Gastrocnemius medialis (tissue), 4 donors: ENCODE measurements at regions not wholly inside any gene's neighbourhood (a gene's known extent, or its start where the extent isn't known, plus 50 kb on each side); places are given as distances from the start of the nearest gene placed in this dataset.
"Not testable (repeated sequence)": the region's sequence is repeated elsewhere in the genome, so short reads cannot be mapped to it uniquely, and the experiment has no call there.

ENCODE experiments used
- ATAC-seq, 2 donors: fragments of 150-250 bp; one replicate each; pipeline ENCODE4 v1.9.1; 2016
- DNase-seq, 2 donors: peaks; one replicate each; pipeline ENCODE4 v3.0.0-alpha.2; 2019
- H3K27ac ChIP-seq, 4 donors: fragments of 200-600 bp; sonication (generic); 1 replicate in 1 of 4; 2 replicates in 3 of 4; pipeline ENCODE4 v1.5.1; 2016 to 2018; ENCODE audit warnings: mild to moderate bottlenecking in 2 of 4, moderate library complexity in 1 of 4
- H3K27me3 ChIP-seq, 3 donors: fragments of 200-600 bp; sonication (generic) in 2 of 3; 1 replicate in 1 of 3; 2 replicates in 2 of 3; pipeline versions ENCODE4 v1.5.1 to v1.6.0; 2016 to 2019; ENCODE audit warnings: mild to moderate bottlenecking in 1 of 3, moderate library complexity in 1 of 3
- H3K36me3 ChIP-seq, 2 donors: fragments of 200-600 bp; sonication (generic) in 1 of 2; one replicate each; pipeline ENCODE4 v1.5.1; 2017 to 2018
- H3K4me1 ChIP-seq, 2 donors: fragments of 200-600 bp; sonication (generic) in 1 of 2; one replicate each; pipeline ENCODE4 v1.5.1; 2016 to 2017; ENCODE audit warnings: mild to moderate bottlenecking in 2 of 2
- H3K4me3 ChIP-seq, 4 donors: fragments of 200-600 bp; sonication (generic) in 3 of 4; 1 replicate in 1 of 4; 2 replicates in 3 of 4; pipeline ENCODE4 v1.5.1; 2016 to 2019; ENCODE audit warnings: mild to moderate bottlenecking in 2 of 4
- H3K9me3 ChIP-seq, 3 donors: fragments of 200-600 bp; sonication (generic) in 2 of 3; 1 replicate in 1 of 3; 2 replicates in 2 of 3; pipeline ENCODE4 v1.5.1; 2016 to 2019
- CTCF ChIP-seq, 5 experiments: fragments of 450-650 bp in 3 of 5; fragments of 200-600 bp in 2 of 5; sonication (generic) in 2 of 5; IDR thresholded peaks in 4 of 5; conservative IDR thresholded peaks in 1 of 5; 1 replicate in 4 of 5; 2 replicates in 1 of 5; pipeline ENCODE4 v1.5.1; 2016 to 2019; ENCODE audit warnings: antibody characterized with exemption in 5 of 5, mild to moderate bottlenecking in 3 of 5, moderate library complexity in 3 of 5
- POLR2A ChIP-seq, 2 donors: fragments of 450-650 bp; IDR thresholded peaks; one replicate each; pipeline ENCODE4 v1.6.1; 2017; ENCODE audit warnings: antibody characterized with exemption in 2 of 2, mild to moderate bottlenecking in 2 of 2, moderate library complexity in 2 of 2
- in situ Hi-C, 4 donors: fragments of 200-750 bp; cut with MboI; loops; one replicate each; pipeline versions ENCODE4 v1.15.0 to v1.8.0; 2017; ENCODE audit warnings: low sequenced_read_pairs in 4 of 4
- intact Hi-C: fragments of 100-400 bp; cut with DNase I; formaldehyde crosslinking; loops from one replicate; pipeline ENCODE4 v1.15.1; 2023; ENCODE audit warnings: low total_unique reads

- H3K9me3 ChIP-seq = no peaks in the 10 kb centered on the region
- H3K27ac ChIP-seq = no peak overlapping the region
- no peak overlapping the region for H3K4me3 ChIP-seq
- intact Hi-C loops = loop anchor here (10.0 kb wide), 1 partner anchor 377 kb away; no protein-coding TSS in a partner anchor
- no peaks in the 10 kb centered on the region for H3K4me1 ChIP-seq
- no peak for TF ChIP-seq CTCF (IDR thresholded peaks at IDR 0.05 in 4 of 5, conservative IDR thresholded peaks at IDR 0.05 in 1 of 5)
- TF ChIP-seq POLR2A (IDR thresholded peaks at IDR 0.05) = no peak
- no peaks in the 10 kb centered on the region for H3K36me3 ChIP-seq
- H3K27me3 ChIP-seq = no peaks in the 10 kb centered on the region
- in situ Hi-C loops = no loop called here
- ATAC-seq (no peak), DNase-seq (no peak)
Observed at GRCh38 chr2:95721726-95722125, 129.9 kb downstream of the TRIM43 start.

- in situ Hi-C loops = no loop called here
- TF ChIP-seq CTCF (IDR thresholded peaks at IDR 0.05 in 4 of 5, conservative IDR thresholded peaks at IDR 0.05 in 1 of 5) = no peak
- no peak for TF ChIP-seq POLR2A (IDR thresholded peaks at IDR 0.05)
Observed at GRCh38 chr2:95722131-95722697, 130.4 kb downstream of the TRIM43 start.

GRCh38 chr2:95723627-95724210 is 131.9 kb downstream of the TRIM43 start:
- H3K9me3 ChIP-seq, in situ Hi-C loops, H3K27ac ChIP-seq, H3K36me3 ChIP-seq, DNase-seq, H3K4me1 ChIP-seq, H3K27me3 ChIP-seq, ATAC-seq, H3K4me3 ChIP-seq: not testable (repeated sequence)
- intact Hi-C loops = loop anchor here (10.0 kb wide), 1 partner anchor 379 kb away; no protein-coding TSS in a partner anchor

More at GRCh38 chr2:95722131-95722697, 130.4 kb downstream of the TRIM43 start:
- no peaks in the 10 kb centered on the region for H3K27me3 ChIP-seq
- DNase-seq = no peak
- H3K36me3 ChIP-seq = no peaks in the 10 kb centered on the region
- no peak for ATAC-seq
- H3K27ac ChIP-seq = no peak overlapping the region
- no peaks in the 10 kb centered on the region for H3K4me1 ChIP-seq
- no peak overlapping the region for H3K4me3 ChIP-seq
- no peaks in the 10 kb centered on the region for H3K9me3 ChIP-seq
- intact Hi-C loops = loop anchor here (10.0 kb wide), 1 partner anchor 377 kb away; no protein-coding TSS in a partner anchor

- H3K4me1 ChIP-seq, H3K27ac ChIP-seq, H3K27me3 ChIP-seq, H3K9me3 ChIP-seq, in situ Hi-C loops, ATAC-seq, H3K36me3 ChIP-seq, DNase-seq, H3K4me3 ChIP-seq: not testable (repeated sequence)
- intact Hi-C loops = loop anchor here (5.0 to 10.0 kb wide), 2 partner anchors 323 to 380 kb away; partner anchors contain the start of gene FAHD2A
Observed at GRCh38 chr2:95725191-95725590, 133.4 kb downstream of the TRIM43 start.

GRCh38 chr2:95725677-95726076 is 133.9 kb downstream of the TRIM43 start:
- H3K4me3 ChIP-seq, H3K4me1 ChIP-seq, H3K36me3 ChIP-seq, H3K27ac ChIP-seq, in situ Hi-C loops, ATAC-seq, DNase-seq, H3K9me3 ChIP-seq, H3K27me3 ChIP-seq: not testable (repeated sequence)
- intact Hi-C loops = loop anchor here (5.0 to 10.0 kb wide), 2 partner anchors 323 to 381 kb away; partner anchors contain the start of gene FAHD2A

GRCh38 chr2:95727420-95727819 is 135.6 kb downstream of the TRIM43 start:
- H3K36me3 ChIP-seq, H3K4me3 ChIP-seq, H3K27me3 ChIP-seq, H3K9me3 ChIP-seq, in situ Hi-C loops, DNase-seq, ATAC-seq, H3K27ac ChIP-seq, H3K4me1 ChIP-seq: not testable (repeated sequence)
- intact Hi-C loops = loop anchor here (5.0 to 10.0 kb wide), 2 partner anchors 325 to 383 kb away; partner anchors contain the start of gene FAHD2A
